Ishikawa (cell line): ENCODE measurements at regions not wholly inside any gene's neighbourhood (a gene's known extent, or its start where the extent isn't known, plus 50 kb on each side); places are given as distances from the start of the nearest gene placed in this dataset.

Source experiments
- CEBPB ChIP-seq: IDR thresholded peaks from 2 replicates; pipeline ENCODE4 v1.6.1; 2012
- CREB1 ChIP-seq: IDR thresholded peaks from 2 replicates; pipeline ENCODE4 v1.6.1; 2012; ENCODE audit warnings: low read depth
- EP300 ChIP-seq: IDR thresholded peaks from 2 replicates; pipeline ENCODE4 v1.6.1; 2012; ENCODE audit warnings: borderline replicate concordance
- RAD21 ChIP-seq: IDR thresholded peaks from 2 replicates; pipeline ENCODE4 v1.6.1; 2012; ENCODE audit warnings: low read depth
- TEAD4 ChIP-seq: IDR thresholded peaks from 2 replicates; pipeline ENCODE4 v1.6.1; 2012
- ZBTB7A ChIP-seq: IDR thresholded peaks from 2 replicates; pipeline ENCODE4 v1.6.1; 2012; ENCODE audit warnings: low read depth
- TF ChIP-seq, protein P1 (sequence below): IDR thresholded peaks from 2 replicates; pipeline ENCODE4 v1.6.1; 2012
- TF ChIP-seq, protein P2 (sequence below): IDR thresholded peaks from 2 replicates; pipeline ENCODE4 v1.6.1; 2012; ENCODE audit warnings: low read depth, mild to moderate bottlenecking

DNA sequence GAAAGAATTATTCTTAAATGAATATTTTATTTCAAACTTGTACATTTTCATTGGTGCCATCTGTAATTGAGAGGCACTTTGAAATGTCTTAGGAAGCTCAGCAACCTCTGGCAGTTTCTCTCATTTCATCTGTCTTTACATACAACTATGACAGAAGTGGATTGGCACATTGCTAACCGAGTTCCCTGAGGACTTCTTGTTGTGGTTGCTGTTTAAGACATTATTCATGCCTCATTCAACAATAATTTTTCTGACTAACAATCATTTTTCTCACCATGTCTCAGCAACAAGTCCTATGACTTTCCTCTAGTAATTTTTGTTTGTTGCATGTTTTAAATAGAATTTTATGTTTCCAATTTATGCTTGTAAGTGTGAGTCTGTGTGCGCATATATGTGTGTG, 284.0 kb upstream of the CWC22 start:
- TF ChIP-seq CEBPB (no peak), RAD21 (no peak), ZBTB7A (no peak), EP300 (no peak), CREB1 (no peak), TEAD4 (no peak)
- TF ChIP-seq, protein P1, sequence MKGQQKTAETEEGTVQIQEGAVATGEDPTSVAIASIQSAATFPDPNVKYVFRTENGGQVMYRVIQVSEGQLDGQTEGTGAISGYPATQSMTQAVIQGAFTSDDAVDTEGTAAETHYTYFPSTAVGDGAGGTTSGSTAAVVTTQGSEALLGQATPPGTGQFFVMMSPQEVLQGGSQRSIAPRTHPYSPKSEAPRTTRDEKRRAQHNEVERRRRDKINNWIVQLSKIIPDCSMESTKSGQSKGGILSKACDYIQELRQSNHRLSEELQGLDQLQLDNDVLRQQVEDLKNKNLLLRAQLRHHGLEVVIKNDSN, result no peak
- TF ChIP-seq, protein P2, sequence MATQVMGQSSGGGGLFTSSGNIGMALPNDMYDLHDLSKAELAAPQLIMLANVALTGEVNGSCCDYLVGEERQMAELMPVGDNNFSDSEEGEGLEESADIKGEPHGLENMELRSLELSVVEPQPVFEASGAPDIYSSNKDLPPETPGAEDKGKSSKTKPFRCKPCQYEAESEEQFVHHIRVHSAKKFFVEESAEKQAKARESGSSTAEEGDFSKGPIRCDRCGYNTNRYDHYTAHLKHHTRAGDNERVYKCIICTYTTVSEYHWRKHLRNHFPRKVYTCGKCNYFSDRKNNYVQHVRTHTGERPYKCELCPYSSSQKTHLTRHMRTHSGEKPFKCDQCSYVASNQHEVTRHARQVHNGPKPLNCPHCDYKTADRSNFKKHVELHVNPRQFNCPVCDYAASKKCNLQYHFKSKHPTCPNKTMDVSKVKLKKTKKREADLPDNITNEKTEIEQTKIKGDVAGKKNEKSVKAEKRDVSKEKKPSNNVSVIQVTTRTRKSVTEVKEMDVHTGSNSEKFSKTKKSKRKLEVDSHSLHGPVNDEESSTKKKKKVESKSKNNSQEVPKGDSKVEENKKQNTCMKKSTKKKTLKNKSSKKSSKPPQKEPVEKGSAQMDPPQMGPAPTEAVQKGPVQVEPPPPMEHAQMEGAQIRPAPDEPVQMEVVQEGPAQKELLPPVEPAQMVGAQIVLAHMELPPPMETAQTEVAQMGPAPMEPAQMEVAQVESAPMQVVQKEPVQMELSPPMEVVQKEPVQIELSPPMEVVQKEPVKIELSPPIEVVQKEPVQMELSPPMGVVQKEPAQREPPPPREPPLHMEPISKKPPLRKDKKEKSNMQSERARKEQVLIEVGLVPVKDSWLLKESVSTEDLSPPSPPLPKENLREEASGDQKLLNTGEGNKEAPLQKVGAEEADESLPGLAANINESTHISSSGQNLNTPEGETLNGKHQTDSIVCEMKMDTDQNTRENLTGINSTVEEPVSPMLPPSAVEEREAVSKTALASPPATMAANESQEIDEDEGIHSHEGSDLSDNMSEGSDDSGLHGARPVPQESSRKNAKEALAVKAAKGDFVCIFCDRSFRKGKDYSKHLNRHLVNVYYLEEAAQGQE, result no peak
